Activated CD8-positive, alpha-beta memory T cell treated with anti-CD3 and anti-CD28 coated beads for 4 hours (primary cell): ENCODE measurements at regions not wholly inside any gene's neighbourhood (a gene's known extent, or its start where the extent isn't known, plus 50 kb on each side); places are given as distances from the start of the nearest gene placed in this dataset.

Experiments used
- DNase-seq, 2 donors: peaks; one replicate each; pipeline ENCODE4 v3.0.0-alpha.2; 2020; ENCODE audit warnings: low read depth in 2 of 2

DNA sequence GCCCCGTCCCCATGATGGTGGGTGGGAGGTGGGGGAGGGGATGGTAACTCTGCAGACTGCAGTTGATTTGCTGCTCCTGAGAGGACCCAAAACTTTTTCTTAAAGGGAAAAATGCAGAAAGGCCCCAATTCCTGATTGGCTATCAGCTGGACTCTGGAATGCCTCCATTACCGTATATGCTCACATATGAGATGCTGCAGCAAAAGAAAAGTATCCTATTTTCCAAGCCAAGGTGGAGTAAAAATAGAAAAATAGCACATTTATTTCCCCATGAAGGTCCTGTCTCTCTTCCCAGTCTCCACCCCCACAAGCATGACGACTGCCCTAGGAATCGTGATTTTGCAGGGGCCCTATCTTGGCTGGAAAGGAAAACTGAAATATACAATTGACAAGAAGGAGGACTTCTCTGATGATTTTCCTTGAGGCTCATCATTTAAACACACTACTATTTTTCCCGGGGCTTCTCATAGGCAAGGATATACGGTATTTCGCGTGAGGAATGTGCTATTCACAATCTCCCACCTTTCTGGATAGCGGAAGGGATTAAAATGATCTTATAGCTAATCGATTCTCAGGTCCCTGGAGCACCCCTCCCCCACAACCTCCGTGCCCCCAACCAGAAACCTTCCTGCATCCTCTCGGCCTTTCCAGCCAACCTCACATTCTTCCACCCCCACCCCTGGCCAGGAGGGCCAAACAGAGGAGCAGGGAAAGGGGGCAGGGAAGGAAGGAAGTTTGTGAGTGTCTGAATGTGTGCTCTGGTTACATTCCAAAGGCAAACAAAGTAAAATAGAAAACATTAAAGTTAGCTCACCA lies 138.9 kb upstream of the CCND2 start:
- no peak for DNase-seq

DNA sequence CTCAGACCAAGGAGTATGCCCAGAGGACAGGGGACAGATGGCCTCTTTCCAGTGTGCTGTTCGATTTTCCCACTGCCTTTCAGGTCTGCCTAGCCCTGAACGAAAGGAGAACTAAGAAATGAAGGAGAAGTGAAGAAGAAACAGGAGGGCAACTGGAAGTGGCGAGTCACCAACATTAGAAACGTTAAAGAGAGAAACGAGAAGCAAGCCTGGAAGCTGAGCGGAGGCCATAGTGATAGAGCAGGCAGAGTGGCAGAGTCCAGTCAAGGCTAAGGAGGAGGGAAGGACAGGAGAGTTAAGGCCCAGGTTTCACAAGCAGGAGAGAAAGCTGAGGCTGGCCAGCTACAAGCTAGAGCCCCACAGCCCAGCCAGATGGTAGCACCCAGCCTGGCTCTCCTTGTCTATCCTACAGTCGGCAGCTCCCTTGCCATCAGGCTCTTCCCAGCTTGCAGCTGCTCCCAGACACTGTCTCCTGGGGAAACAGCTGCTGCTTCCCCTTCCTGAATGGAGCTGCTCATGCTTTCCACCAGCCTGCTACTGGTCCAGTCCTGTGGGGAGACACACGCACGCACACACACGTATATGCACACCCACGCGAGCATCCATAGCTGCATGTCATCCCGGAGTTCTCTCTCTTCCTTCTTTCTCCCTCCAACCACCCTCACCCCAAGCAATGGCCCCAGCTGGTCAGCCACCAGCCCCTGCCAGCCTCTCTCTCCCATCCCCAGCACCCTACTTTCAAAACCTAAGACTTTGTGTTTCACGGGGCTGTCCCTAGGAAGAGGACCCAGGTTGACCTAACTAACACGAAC lies 139.7 kb upstream of the CCND2 start:
- DNase-seq: no peak

DNA sequence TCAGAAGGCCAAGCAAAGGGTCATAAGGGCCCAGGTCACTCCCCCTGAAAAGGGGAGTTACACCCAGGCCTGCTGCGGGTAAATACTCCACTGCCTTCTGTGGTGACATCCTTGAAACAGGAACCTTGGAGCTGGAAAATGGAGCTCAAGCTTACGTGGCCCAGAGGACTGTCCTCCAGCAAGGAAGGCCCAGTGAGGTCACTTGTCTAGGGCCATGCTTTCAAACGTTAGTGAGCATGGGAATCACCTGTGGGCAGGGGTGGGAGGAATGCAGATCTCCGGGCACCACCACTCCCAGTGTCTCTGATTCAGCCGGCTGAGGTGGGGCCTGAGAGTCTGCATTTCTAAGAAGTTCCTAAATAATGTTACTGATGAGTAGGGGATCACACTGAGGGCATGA lies 140.5 kb upstream of the CCND2 start:
- no peak for DNase-seq

DNA sequence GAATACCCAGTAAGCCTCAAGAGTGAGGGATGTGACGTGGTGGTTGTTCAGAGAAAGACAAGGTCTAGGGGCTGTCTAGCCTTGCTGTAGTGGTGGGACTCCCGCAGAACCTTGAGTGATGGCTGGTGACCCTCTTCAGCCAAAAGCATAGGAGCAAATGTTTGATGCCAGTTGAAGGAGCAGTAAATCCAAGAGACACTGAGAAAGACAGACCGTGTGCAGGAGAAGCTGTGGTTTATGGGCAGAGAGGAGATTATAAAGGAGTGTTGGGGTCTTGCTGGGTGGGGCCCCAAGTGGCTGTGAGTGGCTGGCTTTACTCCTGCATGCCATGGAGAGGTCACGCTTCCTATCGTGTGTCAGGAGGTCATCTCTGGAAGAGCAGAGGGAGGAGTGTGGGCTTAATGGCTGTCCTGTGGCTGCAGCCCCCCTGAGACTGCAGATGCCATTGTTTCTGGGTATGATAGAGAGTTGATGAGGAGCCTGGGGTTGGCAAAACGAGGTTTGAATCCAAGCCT lies 152.0 kb upstream of the CCND2 start:
- DNase-seq: no peak

DNA sequence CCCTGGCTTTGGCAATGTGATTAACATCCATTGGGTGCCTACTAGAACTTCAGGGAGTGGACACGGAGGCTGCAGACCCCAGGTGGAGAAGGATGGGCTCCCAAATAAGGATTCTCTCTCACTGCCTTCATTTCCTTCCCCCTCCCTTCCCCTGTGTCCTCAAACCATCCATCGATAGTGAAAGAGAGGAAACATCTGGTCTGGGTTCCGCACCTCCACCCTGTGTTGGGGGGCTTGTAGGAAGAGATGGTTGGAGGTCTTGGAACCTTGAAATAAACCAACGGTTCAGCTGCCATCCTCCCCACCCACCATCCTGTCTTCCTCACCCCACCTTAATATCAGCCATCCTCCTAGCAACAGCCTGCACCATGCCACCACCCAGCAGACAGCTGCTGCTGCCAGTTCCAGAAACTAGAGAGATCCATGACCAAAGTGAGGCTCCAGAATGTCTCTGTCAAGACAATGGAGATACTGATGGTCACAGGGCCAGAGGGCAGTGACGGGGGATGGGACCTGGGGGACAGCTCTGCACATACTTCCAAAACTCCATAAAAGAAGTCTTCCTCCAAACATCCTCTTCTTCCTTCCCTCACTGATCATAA lies 153.1 kb upstream of the CCND2 start:
- no peak for DNase-seq

DNA sequence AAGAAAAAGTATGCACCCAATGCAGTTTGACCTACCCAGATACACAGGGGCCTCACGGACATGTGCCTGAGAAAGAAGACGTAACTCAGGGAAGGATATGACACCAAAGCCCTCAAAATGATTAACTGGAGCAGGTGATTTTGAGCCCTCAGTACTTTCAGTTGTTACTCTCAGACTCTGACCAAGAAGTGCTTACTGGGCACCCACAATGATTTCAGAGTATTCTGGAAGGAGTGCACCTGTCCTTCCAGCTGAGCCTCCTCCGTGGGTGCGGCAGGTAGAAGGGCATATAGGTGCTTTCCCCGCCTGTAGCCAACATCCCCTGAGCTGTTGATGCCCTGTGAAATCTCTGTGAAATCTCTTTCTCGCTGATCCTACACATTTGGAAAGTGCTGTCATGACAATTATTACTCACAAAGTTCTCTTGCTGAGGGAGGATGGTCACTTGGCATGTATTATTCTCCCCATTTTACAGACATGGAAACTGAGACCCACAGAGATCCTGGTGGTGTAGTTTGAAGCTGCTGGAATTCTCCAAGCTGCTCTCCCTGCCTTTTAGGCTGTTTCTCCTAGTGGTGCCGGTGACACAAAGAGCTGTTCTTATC lies 154.3 kb upstream of the CCND2 start:
- no peak for DNase-seq

DNA sequence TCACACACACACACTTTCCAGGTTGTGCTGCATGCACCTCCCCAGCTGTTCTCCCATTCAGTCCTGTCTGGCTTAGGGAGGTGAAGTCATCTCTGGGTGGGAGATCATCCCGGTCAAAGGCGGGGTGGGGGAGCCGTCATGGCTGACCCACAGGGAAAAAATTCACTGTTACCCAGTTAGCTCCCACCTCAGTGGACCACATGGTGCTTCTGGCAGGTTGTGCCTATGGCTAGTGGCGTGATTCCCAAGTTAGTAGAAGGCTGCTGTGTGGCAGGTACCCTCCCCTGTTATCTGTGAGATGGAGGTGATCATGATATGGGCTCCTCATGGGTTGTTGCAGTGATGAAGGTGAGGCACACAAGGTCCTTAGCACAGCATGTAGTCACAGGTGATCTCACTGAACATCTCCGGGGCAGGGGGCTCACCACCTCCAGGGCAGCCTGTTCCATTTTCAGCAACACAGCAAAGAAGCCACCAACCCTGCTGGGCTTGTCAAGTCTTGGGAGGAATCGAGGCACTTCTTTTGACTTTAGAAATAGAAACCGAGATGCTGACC lies 154.9 kb upstream of the CCND2 start:
- no peak for DNase-seq

DNA sequence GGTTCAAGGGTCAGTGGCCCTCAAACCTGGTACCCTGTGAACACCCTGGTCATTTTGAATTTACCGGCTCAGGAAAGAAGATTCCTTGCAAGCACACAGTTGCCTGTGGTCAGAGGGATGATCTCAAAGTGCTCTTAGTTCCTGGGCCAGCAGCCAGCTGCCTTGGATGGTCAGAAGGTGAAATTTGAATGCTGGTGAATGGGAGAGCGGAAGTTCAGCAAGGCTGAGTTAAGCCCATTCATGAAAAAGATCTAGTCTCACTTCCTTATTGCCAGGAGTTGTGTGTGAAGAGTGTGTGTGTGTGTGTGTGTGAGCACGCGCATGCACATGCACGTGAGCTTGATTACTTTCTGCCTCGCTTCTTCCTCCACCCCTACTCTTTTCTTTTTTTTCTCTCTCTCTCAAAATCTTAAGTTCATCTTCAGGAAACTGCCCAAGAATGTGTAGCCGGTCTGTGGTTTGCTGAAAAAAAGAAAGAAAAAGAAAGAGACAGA lies 155.5 kb upstream of the CCND2 start:
- no peak for DNase-seq

DNA sequence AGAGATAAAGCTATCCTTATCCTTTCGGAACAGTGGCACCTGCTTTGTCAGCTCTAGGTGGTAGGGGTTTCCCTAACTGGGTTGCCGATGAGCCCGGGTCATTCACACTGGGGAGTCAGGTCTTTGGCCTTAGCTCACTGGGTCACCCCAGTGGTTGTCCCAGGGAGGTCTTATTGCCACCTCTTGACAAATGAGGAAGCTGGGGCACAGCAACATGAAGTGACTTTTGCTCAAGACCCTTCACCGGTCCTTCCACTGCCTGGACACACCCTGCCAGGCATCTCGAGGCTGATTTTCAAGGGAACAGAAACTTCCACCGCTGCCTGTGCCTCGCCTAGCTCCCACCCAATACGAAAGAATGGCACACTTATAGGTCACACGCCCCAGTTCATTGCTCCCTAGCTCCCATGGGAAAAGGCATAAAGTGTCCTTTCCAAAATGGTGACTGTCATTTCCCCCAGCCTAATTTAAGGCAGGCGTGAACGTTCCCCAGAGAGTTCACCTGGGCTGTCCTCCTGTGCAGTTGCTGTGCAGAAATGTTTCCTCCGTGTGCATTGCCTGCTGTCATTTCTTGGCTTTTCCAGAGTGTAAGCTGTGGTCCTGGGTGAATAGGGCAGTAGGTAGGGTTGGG lies 156.1 kb upstream of the CCND2 start:
- DNase-seq: no peak

DNA sequence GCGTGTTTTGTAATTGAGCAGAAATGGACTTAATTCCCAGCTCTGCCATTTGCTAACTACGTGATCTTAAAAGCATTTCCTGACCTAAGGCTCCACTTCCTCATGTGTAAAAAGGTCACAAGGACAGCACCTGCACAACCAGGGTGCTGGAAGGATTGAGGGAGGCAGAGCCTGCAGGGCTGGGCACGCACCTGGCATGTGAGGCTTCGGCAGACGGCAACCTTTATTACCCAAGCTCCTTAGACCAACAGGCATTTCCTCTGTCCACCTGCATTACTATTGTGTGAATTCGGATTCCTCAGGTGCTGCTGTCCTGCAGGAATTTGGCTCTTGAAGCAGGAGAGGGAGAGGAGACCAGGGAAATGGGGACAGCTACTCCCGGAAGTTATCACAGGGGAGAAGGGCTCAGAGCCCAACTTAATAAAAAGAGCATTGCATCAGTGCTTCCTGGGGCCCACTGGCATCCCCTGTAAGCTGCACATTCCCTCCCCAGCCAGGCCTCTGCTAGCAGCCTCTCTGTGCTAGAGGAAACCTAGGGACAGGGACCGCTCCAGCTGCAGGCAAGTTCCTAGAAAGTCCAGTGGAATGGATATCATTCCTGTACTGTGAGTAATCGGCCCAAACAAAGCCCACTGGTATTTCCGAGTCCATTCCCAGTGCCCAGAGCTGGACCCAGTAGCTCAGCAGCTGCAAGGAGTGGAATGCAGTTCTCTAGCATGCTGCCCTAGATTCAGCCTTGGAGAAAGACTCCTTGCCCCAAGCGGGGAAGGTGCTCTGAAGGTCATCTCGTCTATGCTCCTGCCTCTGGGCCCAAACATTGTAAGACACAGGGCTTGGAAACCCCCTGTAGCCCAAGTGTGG lies 157.1 kb upstream of the CCND2 start:
- no peak for DNase-seq

DNA sequence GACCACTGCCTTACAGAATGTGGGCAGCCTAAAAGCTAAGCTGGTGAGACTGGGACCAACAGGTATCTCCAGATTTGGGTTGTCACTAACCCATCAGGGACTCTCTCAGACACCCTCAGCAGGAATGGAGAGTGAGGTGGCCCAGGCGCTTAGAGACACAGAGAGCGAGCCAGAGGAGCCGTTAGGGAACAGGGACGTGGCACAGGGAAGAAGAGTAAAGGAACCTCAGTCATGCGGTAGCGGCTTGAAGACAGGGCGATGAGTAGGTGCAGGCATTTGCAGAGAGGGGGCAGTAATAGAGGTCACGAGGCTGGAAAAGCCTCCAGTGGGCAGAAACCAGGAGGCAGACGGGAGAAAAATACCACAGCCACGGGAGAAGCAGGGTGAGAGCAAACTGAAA lies 158.0 kb upstream of the CCND2 start:
- no peak for DNase-seq

DNA sequence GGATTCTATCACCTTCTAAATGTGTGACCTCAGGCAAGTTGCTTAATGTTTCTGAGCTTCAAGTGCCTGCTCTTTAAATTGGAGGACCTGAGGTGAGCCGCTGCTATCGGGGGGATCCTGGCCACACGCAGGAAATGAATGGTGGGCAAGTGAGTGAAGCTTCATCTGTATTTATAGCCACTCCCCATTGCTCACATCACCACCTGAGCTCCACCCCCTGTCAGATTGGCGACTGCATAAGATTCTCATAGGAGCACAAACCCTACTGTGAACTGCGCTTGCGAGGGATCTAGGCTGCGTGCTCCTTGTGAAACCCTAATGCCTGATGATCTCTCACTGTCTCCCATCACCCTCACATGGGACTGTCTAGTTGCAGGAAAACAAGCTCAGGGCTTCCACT lies 158.6 kb upstream of the CCND2 start:
- peak in 1 of 2 donors; percentile 3 for DNase-seq

DNA sequence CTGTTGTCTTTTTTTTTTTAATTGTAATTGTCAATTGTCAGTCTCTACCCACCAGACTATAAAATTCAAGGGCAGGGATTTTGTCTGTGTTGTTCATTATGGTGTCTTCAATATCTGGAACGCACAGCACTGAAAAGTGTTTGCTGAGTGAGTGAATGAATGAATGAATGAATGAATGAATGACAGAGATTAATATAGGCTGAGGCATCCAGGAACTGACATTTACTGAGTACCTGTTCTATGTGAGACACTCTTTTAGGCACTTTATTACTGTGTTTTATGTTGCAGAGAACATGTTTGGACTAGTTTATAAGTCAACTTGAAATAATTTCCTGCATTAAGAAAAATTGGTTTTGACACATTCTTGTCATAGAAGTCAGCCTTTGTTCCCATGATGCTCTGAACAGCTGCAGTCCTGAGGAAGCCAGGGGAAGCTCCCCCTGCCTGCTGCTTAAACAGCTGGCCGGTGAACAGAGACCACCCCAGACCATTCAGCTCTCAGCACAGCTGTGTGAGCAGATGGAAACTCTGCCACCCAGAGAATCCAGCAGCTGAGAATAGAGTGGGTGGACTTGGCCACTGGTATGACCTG lies 160.7 kb upstream of the CCND2 start:
- DNase-seq: no peak

DNA sequence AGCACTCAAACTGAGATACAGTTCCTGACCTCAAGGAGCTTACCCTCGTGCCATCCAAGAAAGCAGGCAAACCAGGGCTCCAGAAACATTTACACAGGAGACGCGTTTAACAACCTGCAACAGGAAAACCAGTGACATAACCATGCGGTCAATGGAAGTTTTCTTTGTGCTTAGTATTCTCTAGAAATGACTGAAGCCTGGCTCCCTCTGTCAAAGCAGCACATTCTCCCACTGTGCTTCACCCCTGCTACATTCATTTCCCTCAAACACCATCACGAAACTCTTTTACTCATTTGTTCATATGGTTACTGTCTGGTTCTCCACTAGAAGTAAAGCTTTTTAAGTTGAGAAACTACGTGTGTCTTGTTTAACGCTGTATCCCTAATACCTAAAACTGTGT lies 161.3 kb upstream of the CCND2 start:
- no peak for DNase-seq

DNA sequence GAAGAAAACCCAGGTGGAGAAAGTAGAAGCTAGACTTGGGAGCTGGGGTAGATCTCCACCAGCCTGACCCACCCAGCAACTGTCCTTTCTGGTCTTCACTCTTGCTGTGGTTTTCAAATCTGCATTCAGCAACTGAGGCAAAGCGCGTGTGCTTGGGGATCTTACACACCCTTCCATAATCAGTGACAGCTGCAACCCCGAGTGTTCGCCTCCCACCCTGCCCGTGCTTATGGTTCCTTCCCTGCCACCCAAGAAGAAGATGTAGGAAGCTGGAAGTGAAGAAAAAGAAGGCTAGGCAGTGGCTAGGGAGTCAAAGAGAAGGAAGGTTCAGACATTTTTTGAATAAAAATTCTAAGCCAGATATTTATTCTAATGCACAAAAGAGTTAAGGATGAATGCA lies 162.6 kb upstream of the CCND2 start:
- no peak for DNase-seq

DNA sequence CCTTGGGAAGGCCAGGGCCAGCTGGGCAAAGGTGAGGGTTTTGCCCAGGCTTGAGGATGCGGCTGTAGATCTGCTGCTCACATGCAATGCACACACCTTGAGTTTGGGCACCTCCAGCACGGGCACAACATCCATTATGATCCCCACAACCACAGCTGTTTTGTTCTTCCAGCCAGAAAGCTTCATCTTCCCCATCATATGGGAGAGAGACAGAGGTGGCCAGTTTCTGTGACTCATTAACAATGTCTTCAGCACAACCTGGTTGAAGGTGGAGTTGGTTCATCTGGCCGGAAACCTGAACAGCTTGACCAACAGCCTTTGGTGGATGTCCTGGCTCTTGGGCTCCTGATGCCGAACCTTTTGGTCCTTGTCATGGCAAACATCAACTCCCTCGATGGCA lies 163.7 kb upstream of the CCND2 start:
- no peak for DNase-seq

DNA sequence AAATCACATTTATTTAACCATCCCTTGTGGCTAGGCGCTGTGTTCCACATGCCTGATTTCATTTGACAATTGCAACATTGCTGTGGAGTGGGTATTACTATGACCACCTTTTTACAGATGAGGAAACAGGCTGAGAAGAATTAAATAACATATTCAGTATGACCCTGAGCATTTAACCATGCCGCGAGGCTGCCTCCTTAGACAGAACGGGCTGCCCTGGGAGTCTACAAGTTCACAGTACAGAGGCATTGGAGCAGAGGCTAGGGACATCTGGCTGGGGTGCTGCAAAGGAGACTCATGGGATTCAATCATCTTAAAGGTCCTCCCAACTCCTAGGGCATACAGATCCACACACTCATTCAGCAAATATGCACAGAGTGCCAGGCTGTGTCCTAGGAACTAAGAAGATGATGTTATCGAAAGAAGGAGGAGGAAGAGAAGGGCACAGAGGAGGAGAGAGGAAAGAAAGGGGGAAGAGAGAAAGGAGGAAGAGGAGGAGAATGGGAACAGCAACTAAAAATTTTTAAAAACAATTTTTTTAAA lies 164.7 kb upstream of the CCND2 start:
- DNase-seq: no peak

DNA sequence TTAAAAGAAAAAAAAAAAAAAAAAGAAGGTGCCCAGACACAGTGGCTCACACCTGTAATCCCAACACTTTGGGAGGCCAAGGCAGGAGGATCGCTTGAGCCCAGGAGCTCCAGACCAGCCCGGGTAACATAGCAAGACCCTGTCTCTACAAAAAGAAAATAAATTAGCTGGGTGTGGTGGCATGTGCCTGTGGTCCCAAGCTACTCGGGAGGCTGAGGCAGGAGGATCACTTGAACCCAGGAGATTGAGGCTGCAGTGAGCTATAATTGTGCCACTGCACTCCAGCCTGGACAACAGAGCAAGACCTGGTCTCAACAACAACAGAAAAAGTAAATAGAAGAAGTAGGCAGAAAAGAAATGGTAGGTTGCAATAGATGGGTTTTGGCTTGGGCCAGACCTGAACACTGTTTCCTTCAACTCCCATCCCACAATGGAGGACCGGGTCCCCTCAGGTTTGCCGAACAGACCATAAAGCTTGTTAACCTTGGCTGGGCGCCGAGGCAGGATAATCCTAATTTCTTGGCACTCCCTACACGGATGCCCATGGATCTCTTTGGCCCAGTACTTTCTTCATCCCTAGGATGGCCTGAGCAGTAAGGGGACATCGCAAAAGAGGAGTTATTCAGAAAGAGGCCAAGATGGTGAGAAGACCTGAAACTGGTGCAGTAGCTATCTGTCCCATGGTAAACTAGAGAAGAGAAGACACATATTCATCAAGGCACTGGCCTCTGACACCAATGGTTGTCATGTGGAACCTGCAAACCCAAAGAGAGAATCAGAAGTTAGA lies 165.5 kb upstream of the CCND2 start:
- DNase-seq: no peak

DNA sequence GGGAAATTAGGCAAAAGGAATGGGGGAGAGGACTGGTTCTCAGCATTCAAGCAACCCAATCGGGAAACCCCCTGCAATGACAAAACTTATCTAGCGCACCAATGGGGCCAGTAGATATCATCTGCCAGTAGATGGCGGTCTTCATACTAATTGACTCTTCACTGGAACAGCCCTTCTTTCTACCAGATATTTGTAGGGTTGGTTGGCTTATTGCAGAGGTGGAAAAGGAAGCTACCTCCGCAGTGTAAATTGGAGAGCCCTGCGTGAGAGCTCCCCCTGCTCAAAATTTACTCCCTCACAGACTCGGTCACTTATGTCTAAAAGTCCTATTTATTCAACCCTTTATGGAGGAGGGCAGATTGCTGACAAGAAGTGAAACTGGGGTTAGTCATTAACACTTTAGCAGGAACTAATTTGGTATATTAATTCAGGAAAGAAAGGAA lies 166.1 kb upstream of the CCND2 start:
- peak; percentile 39 to 61 for DNase-seq
